SK-N-SH treated with all-trans-retinoic acid at 6 μM for 48 hours (cell line): ENCODE measurements at regions not wholly inside any gene's neighbourhood (a gene's known extent, or its start where the extent isn't known, plus 50 kb on each side); places are given as distances from the start of the nearest gene placed in this dataset.

ENCODE experiments used
- RARB ChIP-seq: fragments of 250-450 bp; sonication (Bioruptor Pico); IDR thresholded peaks from 2 replicates; pipeline ENCODE4 v1.8.0; 2021; ENCODE audit warnings: mild to moderate bottlenecking, moderate library complexity
- ZFP3 ChIP-seq: fragments of 250-450 bp; sonication (Bioruptor Pico); IDR thresholded peaks from 2 replicates; pipeline ENCODE4 v1.5.0; 2020; ENCODE audit warnings: mild to moderate bottlenecking, moderate library complexity

DNA sequence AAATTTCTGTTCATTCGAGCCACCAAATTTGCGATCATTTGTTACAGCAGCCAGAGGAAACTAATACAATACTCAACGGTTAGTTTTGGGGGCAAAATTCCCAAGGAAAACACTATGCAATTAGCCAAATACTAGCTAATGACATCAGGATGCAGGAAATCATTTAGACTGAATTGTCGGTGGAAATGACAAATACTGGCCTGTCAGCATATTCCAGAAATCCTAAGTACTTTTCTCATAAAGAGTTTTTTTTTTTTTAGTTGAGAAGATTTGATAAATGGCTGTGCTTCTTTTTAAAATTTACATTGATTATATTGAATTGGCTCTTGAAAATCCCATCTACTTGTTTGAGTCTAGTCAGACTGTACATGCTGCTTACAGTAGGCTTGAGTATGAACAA, 410.1 kb downstream of the SUCLG1 start:
- TF ChIP-seq RARB (no peak), ZFP3 (CRISPR knock-in tag) (no peak)
